Smooth muscle cell (in vitro differentiated cells): ENCODE measurements at regions not wholly inside any gene's neighbourhood (a gene's known extent, or its start where the extent isn't known, plus 50 kb on each side); places are given as distances from the start of the nearest gene placed in this dataset.

Source experiments
- DNase-seq: peaks from one replicate; lab custom pipeline; 2025; ENCODE audit not compliant: unreplicated experiment; lab: John Stamatoyannopoulos, UW
- H2AFZ ChIP-seq: fragments of 200-600 bp; sonication (generic); 2 replicates; pipeline ENCODE4 v1.6.0; 2016; ENCODE audit warnings: antibody characterized with exemption, low read depth, mild to moderate bottlenecking
- H3F3A ChIP-seq: fragments of 200-600 bp; sonication (generic); 2 replicates; pipeline ENCODE4 v1.6.0; 2017; ENCODE audit warnings: antibody characterized with exemption, low read depth
- H3K27ac ChIP-seq: fragments of 200-600 bp; sonication (generic); 2 replicates; pipeline ENCODE4 v1.5.1; 2016; ENCODE audit warnings: low read depth, mild to moderate bottlenecking
- H3K27me3 ChIP-seq: fragments of 200-600 bp; sonication (generic); 2 replicates; pipeline ENCODE4 v1.6.1; 2016; ENCODE audit warnings: low read depth, mild to moderate bottlenecking
- H3K36me3 ChIP-seq: fragments of 200-600 bp; sonication (generic); 2 replicates; pipeline ENCODE4 v1.5.1; 2016; ENCODE audit warnings: low read depth
- H3K4me1 ChIP-seq: fragments of 200-600 bp; sonication (generic); 2 replicates; pipeline ENCODE4 v1.5.1; 2016; ENCODE audit warnings: low read depth
- H3K4me2 ChIP-seq: fragments of 200-600 bp; sonication (generic); 2 replicates; pipeline ENCODE4 v1.6.0; 2016; ENCODE audit warnings: mild to moderate bottlenecking
- H3K4me3 ChIP-seq: fragments of 200-600 bp; sonication (generic); 2 replicates; pipeline ENCODE4 v1.5.1; 2016; ENCODE audit warnings: mild to moderate bottlenecking
- H3K79me2 ChIP-seq: fragments of 200-600 bp; sonication (generic); 2 replicates; pipeline ENCODE4 v1.6.0; 2016; ENCODE audit warnings: low read depth, mild to moderate bottlenecking
- H3K9ac ChIP-seq: fragments of 200-600 bp; sonication (generic); 2 replicates; pipeline ENCODE4 v1.6.0; 2016; ENCODE audit warnings: low read depth
- H3K9me3 ChIP-seq: fragments of 200-600 bp; sonication (generic); replicated peaks from 2 replicates; pipeline ENCODE4 v1.5.1; 2016; ENCODE audit warnings: low read depth
- H4K20me1 ChIP-seq: fragments of 200-600 bp; sonication (generic); 2 replicates; pipeline ENCODE4 v1.6.0; 2016; ENCODE audit warnings: low read depth
- WGBS: methylation state at CpG from one replicate; pipeline ENCODE4 v1.1.7; 2016; ENCODE audit warnings: low lambda C conversion rate; 5-methylcytosine and 5-hydroxymethylcytosine counted together
- TF ChIP-seq, protein P1 (sequence below): fragments of 200-600 bp; sonication (generic); IDR thresholded peaks from 2 replicates; pipeline ENCODE4 v1.5.1; 2017; ENCODE audit warnings: borderline replicate concordance, mild to moderate bottlenecking, antibody characterized with exemption; ENCODE audit not compliant: insufficient read depth, poor library complexity, severe bottlenecking

DNA sequence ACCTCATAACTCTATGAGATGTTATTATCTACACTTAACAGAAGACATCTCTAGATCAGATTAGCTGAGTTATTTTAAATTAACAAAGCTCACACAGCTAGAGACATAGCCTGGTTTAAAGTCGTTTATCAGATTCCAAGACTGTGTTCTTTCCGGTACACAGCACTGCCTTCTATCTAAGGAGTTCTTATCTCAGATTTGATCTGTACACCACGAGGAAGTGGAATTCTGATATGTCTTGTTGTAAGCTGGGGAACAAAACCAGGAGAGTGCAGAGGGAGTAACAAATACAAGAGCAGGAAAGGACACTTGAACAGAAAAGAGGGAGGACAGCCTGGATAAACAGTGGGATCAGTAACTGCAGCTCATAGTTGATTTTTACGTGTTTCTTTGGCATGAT is 61.7 kb upstream of the KCNMB2 start:
- no peaks in the 10 kb centered on the region for H3F3A ChIP-seq
- no peak overlapping the region for H2AFZ ChIP-seq
- no peaks in the 10 kb centered on the region for H3K79me2 ChIP-seq
- no peaks in the 10 kb centered on the region for H3K36me3 ChIP-seq
- no peak overlapping the region for H3K9ac ChIP-seq
- H3K9me3 ChIP-seq, result no peaks in the 10 kb centered on the region
- DNase-seq, result no peak
- WGBS, result 37% methylated on average over 4 of the region's 4 CpGs
- H3K27ac ChIP-seq, result no peak overlapping the region
- H3K4me3 ChIP-seq, result no peak overlapping the region
- H3K27me3 ChIP-seq, result peaks cover 2% of the 10 kb centered on the region
- TF ChIP-seq, protein P1, sequence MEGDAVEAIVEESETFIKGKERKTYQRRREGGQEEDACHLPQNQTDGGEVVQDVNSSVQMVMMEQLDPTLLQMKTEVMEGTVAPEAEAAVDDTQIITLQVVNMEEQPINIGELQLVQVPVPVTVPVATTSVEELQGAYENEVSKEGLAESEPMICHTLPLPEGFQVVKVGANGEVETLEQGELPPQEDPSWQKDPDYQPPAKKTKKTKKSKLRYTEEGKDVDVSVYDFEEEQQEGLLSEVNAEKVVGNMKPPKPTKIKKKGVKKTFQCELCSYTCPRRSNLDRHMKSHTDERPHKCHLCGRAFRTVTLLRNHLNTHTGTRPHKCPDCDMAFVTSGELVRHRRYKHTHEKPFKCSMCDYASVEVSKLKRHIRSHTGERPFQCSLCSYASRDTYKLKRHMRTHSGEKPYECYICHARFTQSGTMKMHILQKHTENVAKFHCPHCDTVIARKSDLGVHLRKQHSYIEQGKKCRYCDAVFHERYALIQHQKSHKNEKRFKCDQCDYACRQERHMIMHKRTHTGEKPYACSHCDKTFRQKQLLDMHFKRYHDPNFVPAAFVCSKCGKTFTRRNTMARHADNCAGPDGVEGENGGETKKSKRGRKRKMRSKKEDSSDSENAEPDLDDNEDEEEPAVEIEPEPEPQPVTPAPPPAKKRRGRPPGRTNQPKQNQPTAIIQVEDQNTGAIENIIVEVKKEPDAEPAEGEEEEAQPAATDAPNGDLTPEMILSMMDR, result no peak
- no peaks in the 10 kb centered on the region for H4K20me1 ChIP-seq
- H3K4me1 ChIP-seq, result no peaks in the 10 kb centered on the region
- H3K4me2 ChIP-seq, result no peak overlapping the region

DNA sequence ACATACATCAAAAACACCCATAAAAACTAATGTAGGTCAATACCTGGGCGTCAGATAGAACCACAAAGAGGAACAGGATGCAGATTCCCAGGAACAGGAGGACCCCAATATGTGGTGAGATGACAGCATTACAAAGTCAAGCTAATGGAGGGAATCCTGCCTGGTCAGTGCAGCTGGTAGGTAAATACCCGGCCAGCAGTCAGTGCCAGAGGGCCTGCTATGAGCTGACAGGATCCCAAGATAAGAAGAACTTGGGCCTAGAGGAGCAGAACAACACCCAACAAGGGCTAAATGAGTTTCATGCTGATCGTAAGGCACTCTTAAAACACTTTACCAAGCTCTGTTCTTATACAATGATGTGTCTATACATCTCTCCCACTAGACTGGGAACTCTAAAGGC is 61.2 kb upstream of the KCNMB2 start:
- WGBS, result 91% methylated on average over 3 of the region's 3 CpGs
- no peaks in the 10 kb centered on the region for H3F3A ChIP-seq
- no peak overlapping the region for H3K27ac ChIP-seq
- no peaks in the 10 kb centered on the region for H4K20me1 ChIP-seq
- H3K36me3 ChIP-seq, result no peaks in the 10 kb centered on the region
- H2AFZ ChIP-seq, result no peak overlapping the region
- no peak overlapping the region for H3K4me3 ChIP-seq
- TF ChIP-seq, protein P1, result no peak
- H3K27me3 ChIP-seq, result peaks cover 2% of the 10 kb centered on the region
- H3K4me1 ChIP-seq, result no peaks in the 10 kb centered on the region
- H3K4me2 ChIP-seq, result no peak overlapping the region
- no peak for DNase-seq
- no peaks in the 10 kb centered on the region for H3K9me3 ChIP-seq
- H3K9ac ChIP-seq, result no peak overlapping the region
- H3K79me2 ChIP-seq, result no peaks in the 10 kb centered on the region

DNA sequence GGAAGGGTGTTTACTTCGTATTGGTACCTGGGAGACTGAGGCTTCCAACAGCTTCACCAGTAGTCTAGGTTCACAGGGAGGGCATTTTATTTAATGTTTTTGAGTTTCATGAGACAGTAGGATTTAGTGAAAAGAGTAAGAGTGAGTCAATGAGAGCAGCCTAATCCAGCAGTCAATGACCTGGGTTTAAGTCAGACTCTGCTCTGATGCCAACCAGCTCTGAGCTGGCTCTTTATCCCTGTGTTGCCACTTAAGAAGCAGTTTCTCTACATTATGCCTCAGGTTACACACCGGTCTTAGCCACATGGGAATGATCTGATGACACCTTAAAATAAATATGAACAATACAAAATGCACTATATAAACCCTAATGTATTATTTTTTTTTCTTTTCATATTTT is 59.4 kb upstream of the KCNMB2 start:
- TF ChIP-seq, protein P1, result no peak
- Histone ChIP-seq H3K27ac (no peak overlapping the region), H3K36me3 (no peaks in the 10 kb centered on the region), H3K9me3 (no peaks in the 10 kb centered on the region), H3K79me2 (no peaks in the 10 kb centered on the region), H3F3A (no peaks in the 10 kb centered on the region), H2AFZ (no peak overlapping the region), H4K20me1 (no peaks in the 10 kb centered on the region), H3K9ac (no peak overlapping the region), H3K4me3 (no peak overlapping the region), H3K4me1 (no peaks in the 10 kb centered on the region), H3K27me3 (peaks cover 2% of the 10 kb centered on the region), H3K4me2 (no peak overlapping the region)
- 88% methylated on average over 2 of the region's 2 CpGs for WGBS
- no peak for DNase-seq

DNA sequence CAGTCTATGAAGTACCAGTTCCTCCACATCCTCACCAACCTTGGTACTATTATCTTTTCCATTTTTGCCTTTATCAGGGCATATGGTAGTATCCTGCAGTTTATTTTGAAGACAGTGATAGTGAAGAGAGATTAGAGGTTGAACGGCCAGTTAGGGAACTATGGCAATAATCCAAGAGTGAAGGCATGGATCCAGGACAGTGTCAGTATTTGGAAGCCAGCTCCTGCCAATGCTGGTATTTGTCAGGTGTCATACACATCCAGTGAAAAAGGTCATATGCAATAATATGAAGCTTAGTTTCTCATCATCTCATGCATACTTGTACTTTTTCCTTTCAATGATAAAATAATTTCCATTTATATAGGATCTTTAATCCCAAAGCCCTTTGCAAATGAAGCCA is 56.8 kb upstream of the KCNMB2 start:
- WGBS, result 83% methylated on average over 1 of the region's 1 CpG
- Histone ChIP-seq H3K79me2 (no peaks in the 10 kb centered on the region), H3F3A (no peaks in the 10 kb centered on the region), H2AFZ (no peak overlapping the region), H3K36me3 (no peaks in the 10 kb centered on the region), H3K27ac (no peak overlapping the region), H3K4me2 (no peak overlapping the region), H3K9ac (no peak overlapping the region), H3K4me1 (no peaks in the 10 kb centered on the region), H3K27me3 (peaks cover 2% of the 10 kb centered on the region), H3K9me3 (no peaks in the 10 kb centered on the region), H4K20me1 (no peaks in the 10 kb centered on the region), H3K4me3 (no peak overlapping the region)
- DNase-seq, result no peak
- TF ChIP-seq, protein P1, result no peak
